ENCODE measurements at regions not wholly inside any gene's neighbourhood (a gene's known extent, or its start where the extent isn't known, plus 50 kb on each side); places are given as distances from the start of the nearest gene placed in this dataset.

GRCh38 chr6:145142958-145143357 lies 592.4 kb downstream of the EPM2A start:
- H3K27me3 Mint-ChIP-seq (ENCODE audit: insufficient read depth, low read depth, poor library complexity), result no peaks in the 10 kb centered on the region

More at GRCh38 chr6:145142958-145143357, 592.4 kb downstream of the EPM2A start:
- Mint-ChIP-seq H3K4me3 (no peak overlapping the region), H3K36me3 (ENCODE audit: low read depth) (no peaks in the 10 kb centered on the region), H3K4me1 (peaks cover 9% of the 10 kb centered on the region; the same call in 2 of the 3 replicates), H3K9me3 (no peaks in the 10 kb centered on the region), H3K27ac (no peak overlapping the region)
- DNase-seq (ENCODE audit: low spot score) (no peak), ATAC-seq (no peak)
- Histone ChIP-seq H3K27me3 (ENCODE audit: insufficient read depth) (no peaks in the 10 kb centered on the region), H3K36me3 (ENCODE audit: insufficient read depth) (no peaks in the 10 kb centered on the region), H4K20me1 (replicated peaks; ENCODE audit: insufficient read depth) (no peaks in the 10 kb centered on the region), H3F3A (replicated peaks; ENCODE audit: low read depth) (no peaks in the 10 kb centered on the region), H3K4me3 (no peak overlapping the region), H3K27ac (ENCODE audit: low read depth) (no peak overlapping the region), H3K9me2 (ENCODE audit: insufficient read depth) (no peaks in the 10 kb centered on the region), H3K4me1 (ENCODE audit: insufficient read depth) (no peaks in the 10 kb centered on the region), H2AFZ (no peak overlapping the region), H3K79me2 (replicated peaks; ENCODE audit: insufficient read depth) (no peaks in the 10 kb centered on the region), H3K4me2 (no peak overlapping the region)
- TF ChIP-seq CREB1 (CRISPR knock-in tag; IDR thresholded peaks at IDR 0.05; ENCODE audit: low read depth) (no peak), CTCF (conservative IDR thresholded peaks at IDR 0.05; ENCODE audit: low read depth in 2 of 2) (no peak), ZNF114 (CRISPR knock-in tag; IDR thresholded peaks at IDR 0.05) (no peak), ZNF462 (CRISPR knock-in tag; IDR thresholded peaks at IDR 0.05) (no peak), JUNB (IDR thresholded peaks at IDR 0.05; ENCODE audit: unreplicated experiment) (no peak), REST (IDR thresholded peaks at IDR 0.05; ENCODE audit: unreplicated experiment) (no peak)

Data from GM23338 (cell line).